ENCODE measurements at regions not wholly inside any gene's neighbourhood (a gene's known extent, or its start where the extent isn't known, plus 50 kb on each side); places are given as distances from the start of the nearest gene placed in this dataset.

- TF ChIP-seq POLR2A (IDR thresholded peaks at IDR 0.05) = no peak
- no peak for TF ChIP-seq CTCF (IDR thresholded peaks at IDR 0.05)
- no peak for TF ChIP-seq EP300 (IDR thresholded peaks at IDR 0.05)
- TF ChIP-seq POLR2AphosphoS5 (IDR thresholded peaks at IDR 0.05) = no peak
These were observed 135.4 kb downstream of the NRN1 start for GRCh38 chr6:5871296-5871695.
